ENCODE measurements at regions not wholly inside any gene's neighbourhood (a gene's known extent, or its start where the extent isn't known, plus 50 kb on each side); places are given as distances from the start of the nearest gene placed in this dataset.
A peak's percentile ranks its signal among the peaks of the same experiment; 100 is the strongest.

DNA sequence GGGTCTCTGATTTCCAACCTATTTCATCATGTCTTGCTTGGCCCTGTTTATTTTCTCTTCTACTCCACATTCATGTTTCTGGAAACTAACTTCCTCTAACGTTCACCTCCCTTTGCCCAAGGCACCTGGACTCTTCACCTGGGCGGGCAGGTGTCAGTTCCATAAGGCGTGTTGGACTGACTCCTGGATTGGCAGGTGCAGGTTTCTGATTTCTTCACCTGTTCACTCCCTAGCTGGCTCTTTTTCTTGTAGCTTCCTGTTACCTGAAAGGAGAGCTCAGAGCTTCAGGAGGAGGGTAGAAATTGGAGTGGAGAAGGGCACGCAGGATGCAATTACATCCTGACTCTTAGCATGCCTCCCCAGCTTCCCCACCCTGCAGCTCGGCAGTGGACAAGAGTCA lies 350.8 kb upstream of the KLF3 start:
- DNase-seq = no peak

DNA sequence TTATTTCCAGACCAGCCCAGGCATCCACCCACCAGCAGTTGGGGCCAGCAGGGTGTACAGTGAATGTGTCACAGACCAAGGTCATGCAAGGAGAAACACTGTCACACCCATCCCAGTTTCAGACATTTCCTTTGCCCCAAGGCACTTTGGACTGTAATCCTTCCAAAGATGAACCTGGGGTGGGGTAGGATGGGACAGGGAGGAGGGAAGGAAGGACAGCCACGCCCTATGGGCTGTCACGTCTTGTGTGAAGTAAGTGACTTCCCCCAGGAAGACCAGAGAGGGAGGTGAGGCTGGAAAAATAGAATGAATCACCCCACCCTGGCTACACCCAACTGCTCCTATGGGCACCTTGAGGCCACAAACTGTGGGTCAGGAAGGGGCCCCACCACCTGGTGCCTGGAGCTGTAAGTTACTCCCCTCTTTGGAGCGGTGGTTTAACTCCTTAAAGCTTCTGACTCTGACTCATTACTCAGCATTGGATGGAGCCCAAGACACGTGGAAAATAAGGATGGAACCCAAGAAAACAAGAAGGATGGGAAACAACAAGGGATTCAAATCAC lies 349.9 kb upstream of the KLF3 start:
- DNase-seq = no peak

DNA sequence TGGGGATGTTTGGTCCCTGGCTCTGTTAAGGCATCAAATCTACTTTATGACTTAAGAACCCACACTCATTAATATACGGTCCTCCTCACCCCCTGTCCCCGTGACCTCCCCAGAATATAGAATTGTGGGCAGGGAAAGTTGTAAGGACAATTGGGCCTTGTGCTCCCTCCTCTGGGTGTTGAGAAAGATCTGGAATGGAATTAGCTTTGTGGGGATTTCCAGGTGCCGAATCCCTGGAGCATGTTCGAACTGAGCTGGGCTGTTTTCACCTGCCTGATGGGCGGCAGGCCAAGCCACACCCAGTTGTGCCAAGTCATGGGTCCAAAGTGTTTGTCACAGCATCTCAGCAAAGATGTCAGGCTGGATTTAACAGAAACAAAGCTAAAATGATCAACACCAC lies 349.3 kb upstream of the KLF3 start:
- DNase-seq = no peak

DNA sequence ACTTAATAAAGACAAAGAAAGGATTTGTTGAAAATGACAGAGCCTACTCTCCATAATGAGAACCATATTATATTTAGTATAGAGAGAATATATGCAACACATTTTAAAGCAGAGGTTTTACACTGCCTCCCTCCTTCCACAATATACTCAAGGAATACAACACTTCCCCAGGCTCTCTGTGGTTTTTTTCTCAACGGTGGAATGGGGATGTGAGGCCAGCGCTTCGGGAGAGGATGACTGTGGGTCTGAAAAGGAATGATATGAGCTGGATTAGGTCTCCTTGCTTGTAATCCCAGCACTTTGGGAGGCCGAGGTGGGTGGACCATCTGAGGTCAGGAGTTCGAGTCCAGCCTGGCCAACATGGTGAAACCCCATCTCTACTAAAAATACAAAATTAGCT lies 348.7 kb upstream of the KLF3 start:
- no peak for DNase-seq

DNA sequence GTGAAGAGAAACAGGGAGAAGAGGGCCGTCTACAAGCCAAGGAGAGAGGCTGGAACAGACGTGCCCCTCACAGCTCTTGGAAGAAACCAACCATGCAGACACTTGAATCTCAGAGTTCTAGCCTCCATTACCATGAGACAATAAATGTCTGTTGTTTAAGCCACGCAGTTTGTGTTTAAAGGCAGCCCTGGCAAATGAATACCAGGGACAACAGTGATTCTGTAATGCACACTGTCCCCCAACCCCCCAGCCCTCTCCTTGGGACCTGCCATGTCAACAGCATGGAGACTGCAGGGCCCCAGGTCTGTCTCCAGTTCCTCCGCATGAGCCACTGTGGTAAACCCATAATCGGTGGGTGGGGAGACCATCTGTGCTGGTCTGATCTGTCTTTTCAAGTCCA lies 348.0 kb upstream of the KLF3 start:
- no peak for DNase-seq

DNA sequence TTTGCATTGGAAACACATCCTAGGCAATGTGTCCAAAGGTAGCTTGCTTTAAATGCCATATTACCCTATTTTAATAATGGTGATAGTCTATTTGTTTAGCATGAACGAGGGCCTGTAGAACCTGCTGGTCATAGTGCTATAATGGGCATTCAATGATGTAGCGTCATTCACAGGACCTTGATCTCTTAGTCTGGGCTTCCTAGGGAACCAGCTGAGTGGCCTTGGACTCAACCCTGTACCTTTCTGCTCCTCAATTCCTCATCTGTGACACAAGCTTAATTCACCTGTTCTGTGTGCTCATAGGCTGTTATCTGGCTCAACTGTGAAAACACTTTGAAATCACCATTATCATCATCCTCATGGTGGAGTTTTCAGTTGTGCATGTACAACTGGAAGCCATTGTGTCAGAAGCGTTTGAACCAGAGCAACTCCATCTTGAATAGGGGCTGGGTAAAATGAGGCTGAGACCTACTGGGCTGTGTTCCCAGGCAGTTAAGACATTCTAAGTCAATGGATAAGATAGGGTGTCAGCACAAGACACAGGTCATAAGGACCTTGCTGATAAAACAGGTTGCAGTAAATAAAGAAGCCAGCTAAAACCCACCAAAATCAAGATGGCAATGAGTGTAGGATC lies 346.8 kb upstream of the KLF3 start:
- no peak for DNase-seq

DNA sequence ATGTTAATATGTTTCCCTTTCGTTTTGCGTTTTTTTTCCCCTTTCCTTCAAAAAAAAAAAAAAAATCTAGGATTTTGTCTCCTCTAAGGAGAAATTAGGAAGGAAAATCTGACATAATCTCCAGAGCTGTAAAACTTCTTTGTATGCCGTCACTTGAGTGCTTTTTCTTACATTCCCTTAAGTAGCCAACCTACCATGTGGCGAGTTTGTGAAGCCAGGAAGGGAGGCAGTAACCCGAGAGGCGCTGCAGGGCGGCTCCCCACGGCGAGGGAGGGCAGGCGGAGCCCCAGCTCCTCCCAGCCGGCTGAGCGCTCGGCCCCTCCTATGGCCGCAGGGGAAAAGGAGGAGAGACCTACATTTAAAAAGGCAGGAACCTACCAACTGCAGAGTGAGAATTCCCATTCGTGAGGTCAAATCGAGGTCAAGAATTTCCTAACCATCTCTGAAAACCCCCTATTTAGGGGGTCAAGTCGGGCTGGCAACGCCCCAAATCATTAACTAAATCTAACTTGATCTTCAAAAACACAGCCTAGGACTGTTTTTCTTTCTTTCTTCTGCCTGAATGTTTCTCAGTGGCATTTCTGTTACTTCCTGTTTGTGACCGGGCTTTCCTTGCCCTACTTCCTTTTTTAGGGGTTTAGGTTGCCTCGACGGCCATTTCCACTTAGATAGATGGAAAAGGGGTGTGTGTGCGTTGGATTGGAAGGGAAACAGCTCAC lies 345.1 kb upstream of the KLF3 start:
- DNase-seq = peak; percentile 96

DNA sequence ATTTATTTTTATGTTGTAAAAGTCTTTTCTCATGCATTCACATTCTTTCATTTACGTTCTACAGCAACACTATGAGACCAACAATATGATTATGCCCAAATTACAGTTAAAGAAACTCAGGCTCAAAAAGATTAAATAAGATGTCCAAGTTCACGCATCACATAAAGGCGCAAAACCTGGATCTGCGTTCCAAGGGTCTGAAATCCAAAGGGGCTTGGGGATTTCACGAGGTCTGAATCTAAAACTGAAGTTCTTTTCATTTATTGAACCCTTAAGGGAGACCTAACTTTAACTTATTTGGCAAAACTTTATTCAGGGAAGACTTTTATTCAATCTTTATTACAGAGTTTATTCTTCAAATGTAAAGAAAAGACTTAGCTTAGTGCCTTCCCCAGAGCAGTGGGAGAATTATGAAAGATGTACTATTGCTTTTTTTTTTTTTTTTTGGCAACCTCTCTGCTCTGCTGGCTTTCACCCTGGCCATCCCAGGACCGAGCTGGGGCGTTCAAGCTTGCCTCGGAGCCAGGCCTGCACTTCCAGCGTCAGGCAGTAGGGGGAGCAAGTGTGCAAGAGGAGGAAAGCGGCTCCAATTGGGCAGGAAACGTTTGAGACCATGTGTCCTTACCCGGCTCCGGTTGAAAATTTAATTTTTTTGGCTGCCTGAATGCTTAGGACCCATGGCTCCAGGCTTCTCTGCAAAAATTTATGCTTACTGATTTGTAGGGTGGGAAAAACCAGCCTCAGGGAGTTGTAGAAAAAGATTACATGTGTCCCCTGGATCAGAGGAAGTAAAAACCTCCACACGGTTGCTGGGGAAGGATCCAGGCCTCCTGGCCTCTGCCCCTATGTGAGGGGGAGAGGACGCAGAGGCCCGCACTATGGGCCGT lies 344.3 kb upstream of the KLF3 start:
- peak; percentile 98 for DNase-seq

DNA sequence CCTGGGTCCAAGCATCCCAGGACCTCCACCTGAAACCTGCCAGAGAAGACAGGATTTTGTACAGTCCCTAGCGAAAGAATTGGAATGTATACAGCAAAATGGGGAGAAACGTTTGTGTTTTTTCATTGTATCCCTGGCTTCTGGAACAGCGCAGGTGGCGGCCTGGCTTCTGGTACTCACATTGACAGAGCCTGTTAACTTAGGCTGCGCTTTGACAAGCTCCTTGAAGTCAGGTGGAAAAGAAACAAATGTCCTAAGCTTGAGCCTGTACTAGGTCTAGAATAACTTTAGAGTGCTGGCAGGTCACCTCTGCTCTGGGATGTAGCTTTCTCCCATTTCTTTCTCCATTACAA lies 343.7 kb upstream of the KLF3 start:
- DNase-seq = peak; percentile 79

DNA sequence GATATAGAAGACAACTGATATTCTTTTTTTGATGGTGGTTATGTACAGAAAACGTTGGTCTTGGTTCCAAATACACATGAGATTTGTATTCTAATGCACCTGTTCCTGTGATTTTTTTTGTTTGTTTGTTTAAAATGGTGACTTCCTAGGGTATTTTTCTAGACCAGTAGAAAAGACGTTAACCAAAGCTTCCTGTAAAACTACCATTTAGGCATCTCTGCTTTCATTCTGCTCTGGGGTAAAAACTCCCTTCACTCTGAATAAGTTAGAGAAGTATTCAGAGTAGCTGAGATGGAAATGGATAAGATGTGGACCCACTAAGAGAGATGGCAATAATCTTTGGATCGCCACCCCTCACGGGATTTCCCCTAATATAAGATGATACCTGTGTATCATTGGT lies 343.2 kb upstream of the KLF3 start:
- no peak for DNase-seq

DNA sequence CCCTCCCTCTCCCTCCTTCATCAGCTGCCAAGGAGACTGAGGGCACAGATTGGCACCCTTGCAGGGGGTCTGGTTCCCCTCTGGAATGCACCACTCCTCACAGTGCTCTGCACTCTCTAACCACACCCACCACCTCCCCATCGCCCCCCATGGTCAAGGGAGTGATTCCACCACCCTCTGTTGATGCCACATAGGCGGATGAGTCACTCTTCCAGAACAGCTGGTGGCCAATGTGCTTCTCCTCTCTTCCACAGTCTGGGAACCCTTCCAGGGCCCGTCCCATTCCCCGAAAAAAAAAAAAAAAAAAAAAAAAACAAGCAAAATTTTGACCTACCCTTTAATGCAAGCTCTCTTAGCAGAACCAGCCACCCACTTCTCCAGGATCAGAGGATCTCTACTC lies 341.3 kb upstream of the KLF3 start:
- DNase-seq = peak; percentile 73

DNA sequence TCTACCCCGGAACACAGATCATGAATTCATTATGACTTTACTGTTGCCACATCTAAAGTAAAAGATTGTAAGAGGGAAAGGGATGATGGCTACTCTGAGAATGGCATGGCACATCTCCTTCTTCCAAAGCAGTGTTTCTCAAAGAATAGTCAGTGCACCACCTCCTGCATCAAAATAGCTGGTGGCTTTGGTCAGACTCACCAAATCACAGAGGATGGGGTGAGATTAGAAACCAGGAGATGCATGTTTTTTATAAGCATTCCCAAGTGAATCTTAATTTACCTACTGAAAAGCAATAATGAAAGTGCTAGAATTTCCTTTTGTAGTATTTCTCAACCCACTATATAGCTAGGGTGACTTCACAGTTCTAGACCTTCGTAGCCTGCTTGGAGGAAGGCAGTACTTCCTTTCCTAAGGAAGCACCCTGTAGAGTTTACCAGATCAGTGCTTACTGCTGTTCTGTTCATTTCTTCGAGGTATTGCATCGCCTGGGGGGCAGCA lies 340.8 kb upstream of the KLF3 start:
- no peak for DNase-seq

DNA sequence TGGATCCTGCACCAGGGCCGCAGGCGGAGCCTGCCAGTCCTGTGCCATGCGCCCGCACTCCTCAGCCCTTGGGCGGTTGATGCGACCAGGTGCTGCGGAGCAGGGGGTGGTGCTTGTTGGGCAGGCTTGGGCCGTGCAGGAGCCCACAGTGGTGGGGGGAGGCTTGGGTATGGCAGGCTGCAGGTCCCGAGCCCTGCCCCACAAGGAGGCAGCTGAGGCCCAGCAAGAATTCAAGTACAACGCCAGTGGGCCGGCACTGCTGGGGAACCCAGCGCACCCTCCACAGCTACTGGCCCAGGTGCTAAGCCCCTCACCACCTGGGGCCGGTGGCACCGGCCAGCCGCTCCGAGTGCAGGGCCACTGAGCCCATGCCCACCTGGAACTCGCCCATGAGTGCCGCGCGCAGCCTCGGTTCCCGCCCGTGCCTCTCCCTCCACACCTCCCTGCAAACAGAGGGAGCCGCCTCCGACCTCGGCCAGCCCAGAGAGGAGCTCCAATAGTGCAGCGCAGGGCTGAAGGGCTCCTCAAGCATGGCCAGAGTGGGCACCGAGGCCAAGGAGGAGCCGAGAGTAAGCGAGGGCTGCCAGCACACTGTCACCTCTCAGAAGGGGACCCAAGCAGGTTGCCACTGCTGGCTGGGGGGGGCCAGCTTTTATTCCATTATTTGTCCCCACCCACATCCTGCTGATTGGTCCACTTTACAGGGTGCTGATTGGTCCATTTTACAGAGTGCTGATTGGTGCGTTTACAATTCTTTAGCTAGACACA lies 339.0 kb upstream of the KLF3 start:
- no peak for DNase-seq

DNA sequence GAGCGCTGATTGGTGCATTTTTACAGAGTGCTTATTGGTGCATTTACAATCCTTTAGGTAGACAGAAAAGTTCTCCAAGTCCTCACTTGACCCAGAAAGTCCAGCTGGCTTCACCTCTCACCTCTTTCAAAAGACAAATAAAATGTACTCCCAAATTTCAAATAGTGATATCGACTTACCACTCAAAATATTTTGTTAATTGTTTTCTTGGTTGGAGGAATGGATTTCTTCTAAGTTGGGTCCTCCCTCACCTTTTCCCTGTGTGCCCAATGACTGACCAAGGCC lies 338.4 kb upstream of the KLF3 start:
- no peak for DNase-seq

DNA sequence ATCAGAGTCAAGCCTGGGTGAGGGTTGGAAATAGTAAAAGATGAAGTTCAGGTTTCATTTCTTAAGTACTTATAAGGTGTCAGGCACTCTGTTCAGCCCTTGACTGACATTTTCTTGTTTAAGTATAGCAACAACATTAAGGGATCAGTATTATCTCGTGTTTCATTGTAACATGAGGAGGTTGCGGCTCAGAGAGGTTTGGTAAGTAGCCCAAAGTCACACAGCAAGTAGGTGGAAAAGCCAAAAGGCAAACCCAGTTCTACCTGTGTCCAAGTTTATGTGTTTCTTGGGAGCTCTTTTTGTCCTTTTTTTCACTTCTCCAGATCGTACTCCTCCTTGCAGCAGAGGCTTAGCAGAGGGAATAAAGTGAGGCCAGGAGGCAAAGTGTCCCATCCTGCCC lies 337.5 kb upstream of the KLF3 start:
- DNase-seq = no peak

DNA sequence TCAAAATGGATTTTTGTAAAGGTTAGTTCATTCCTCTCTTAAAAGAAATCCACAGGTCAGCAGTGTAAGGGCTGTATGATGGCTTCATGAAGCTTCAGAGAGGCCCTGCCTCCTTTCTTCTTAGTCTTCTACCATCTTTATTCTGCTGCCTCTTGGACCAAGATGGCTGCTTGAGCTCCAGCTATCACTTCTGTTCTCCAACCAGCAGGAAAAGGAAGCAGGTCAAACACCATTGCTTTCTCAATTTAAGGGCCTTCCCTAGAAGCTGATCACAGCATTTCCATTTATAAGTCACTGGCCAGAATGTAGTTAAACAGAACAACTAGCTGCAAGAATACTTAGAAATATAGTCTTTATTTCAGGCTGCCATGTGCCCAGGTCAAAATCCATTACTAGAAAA lies 336.8 kb upstream of the KLF3 start:
- no peak for DNase-seq

DNA sequence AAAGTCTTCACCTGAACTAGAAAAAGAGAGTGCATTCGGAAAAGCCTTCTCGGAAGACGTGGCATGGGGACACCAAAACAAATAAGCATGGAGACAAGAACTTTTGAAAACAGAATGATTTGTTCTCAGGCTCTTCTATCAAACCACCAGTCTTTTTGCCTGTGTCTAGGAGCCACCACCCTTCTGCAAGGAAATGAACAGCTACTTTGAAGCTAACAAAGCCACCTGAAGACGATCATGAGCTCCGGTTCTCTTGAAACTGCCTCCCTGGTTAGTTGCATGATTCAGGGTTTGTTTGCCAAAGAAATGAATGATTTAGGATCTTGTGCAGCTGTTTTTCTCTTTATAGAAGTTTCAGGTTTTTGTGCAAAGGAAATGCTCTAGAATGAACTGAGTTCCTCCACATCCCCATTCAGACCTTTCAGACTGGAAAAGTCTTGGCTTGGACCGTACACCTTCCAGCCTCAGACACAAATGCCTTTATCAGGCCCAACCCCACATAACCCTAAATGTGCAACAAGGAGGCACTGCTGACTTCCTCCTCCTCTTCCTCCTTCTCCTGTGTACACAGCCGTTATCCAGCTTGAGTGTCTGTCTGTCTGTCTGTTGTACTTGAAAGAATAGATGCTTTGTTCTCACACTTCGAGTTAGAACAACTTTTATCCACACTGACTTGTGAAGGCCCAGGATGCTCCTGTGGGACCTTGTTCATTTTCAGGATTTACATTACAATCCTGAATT lies 334.8 kb upstream of the KLF3 start:
- no peak for DNase-seq

DNA sequence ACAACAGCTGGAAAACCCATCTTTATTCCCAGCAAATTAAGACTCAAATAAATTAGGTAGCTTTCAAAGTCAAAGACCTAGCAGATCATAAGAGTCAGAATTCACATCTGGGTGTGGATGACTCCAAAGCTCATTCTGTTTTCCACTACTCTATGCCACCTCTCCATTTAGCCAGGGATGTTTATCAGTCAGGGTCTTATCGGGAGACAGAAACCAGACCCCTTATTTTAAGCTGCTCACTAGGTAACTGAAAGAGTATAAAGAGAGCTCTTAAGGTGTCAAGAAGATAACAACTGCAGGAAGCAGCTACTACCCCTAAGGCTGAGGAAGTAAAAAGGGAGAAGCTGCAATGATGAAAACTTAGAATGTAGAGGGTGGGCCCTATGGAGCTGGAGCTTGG lies 333.7 kb upstream of the KLF3 start:
- DNase-seq = no peak

DNA sequence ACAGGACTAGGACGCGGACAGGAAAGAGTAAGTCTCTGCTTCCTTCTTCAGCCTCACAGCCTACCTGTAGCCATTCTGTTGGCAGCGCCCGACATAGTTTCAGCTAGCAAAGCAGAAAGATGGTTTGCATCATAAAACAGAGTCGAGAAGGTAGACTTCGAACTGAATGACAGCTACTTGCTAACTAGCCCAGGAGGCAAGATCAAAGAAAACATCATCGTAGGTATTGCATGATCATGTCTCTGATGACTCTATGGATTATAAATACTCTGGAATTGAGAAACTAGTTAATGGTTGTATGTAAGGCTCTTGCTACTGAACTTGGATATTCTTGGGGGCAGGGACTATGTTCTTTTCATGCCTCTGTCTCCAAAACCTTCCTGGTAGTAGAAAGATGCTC lies 333.1 kb upstream of the KLF3 start:
- DNase-seq = no peak

DNA sequence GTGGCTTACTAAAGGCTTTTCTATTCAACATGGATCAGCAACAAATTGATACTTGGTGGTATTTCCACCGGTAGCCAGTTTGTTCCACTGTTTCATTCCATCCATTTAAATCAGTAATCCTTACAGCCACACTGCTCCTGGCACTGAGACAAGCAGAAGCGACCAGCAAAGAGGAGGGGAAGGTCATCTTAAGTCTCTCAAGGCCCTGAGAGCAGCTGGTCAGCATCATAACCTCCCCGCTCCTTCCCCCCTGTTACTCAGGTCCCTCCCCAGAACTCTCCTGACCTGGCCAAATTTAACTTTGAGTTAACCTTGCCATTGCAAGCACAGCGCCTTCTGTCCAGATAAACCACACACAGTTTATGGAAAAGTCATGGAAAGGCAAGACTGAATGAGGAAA lies 331.3 kb upstream of the KLF3 start:
- no peak for DNase-seq

DNA sequence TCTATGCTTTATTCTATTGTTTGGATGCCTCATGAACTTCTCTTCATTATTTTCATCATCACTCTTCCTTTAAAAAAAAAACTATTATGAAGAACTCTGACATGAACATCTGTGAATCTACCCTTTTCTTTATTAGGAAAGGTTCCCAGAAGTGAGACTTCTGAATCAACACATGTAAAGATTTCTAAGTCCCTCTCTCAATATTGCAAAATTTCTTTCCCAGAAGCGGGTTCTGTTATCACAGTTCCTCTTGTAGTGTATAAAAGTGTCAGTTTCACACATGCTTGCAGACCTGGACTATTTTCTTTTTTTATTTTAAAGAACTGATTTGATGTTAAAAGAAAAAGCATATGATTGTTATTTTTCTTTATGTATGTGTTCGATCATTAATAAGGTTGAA lies 330.8 kb upstream of the KLF3 start:
- DNase-seq = no peak

DNA sequence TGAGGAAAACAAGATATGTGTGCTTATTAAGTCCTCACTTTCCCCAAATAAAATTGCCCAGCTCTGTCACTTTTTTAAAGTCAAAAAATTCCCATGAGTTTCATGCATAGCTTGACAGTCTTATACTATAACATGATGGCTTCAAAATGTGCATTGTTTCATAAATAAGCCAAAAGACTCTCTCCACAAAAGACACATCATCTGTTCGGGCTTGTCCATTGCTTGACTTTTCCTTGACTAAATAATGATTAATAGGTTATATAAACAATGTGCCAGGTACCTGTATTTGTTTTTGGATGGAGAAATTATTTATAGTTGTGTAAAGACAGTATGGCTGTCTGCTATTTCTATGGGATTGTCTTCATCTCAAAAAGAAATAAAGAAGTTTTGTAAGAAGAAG lies 329.2 kb upstream of the KLF3 start:
- DNase-seq = no peak
